SK-N-SH treated with all-trans-retinoic acid at 6 μM for 48 hours (cell line): ENCODE measurements at regions not wholly inside any gene's neighbourhood (a gene's known extent, or its start where the extent isn't known, plus 50 kb on each side); places are given as distances from the start of the nearest gene placed in this dataset.

ENCODE experiments used
- ATAC-seq: fragments of 200-7000 bp; cut with Tn5 transposase; 3 replicates; pipeline ENCODE4 v1.9.1; 2020; ENCODE audit warnings: mild to moderate bottlenecking, moderate library complexity
- ARNTL ChIP-seq: fragments of 450-650 bp; formaldehyde crosslinking; IDR thresholded peaks from 2 replicates; pipeline ENCODE4 v1.5.0; 2020; ENCODE audit warnings: low read depth, mild to moderate bottlenecking, moderate library complexity, borderline replicate concordance
- BACH2 ChIP-seq: fragments of 250-450 bp; sonication (Bioruptor Pico); IDR thresholded peaks from 2 replicates; pipeline ENCODE4 v1.9.0; 2021; ENCODE audit warnings: mild to moderate bottlenecking, borderline replicate concordance
- CREB5 ChIP-seq: fragments of 250-450 bp; sonication (Bioruptor Pico); IDR thresholded peaks from 2 replicates; pipeline ENCODE4 v1.5.1; 2020; ENCODE audit warnings: low read depth, mild to moderate bottlenecking, moderate library complexity
- CSDC2 ChIP-seq: fragments of 250-450 bp; sonication (Bioruptor Pico); IDR thresholded peaks from 2 replicates; pipeline ENCODE4 v1.5.0; 2020; ENCODE audit warnings: mild to moderate bottlenecking, moderate library complexity
- CSRNP3 ChIP-seq: fragments of 250-450 bp; sonication (Bioruptor Pico); IDR thresholded peaks from 2 replicates; pipeline ENCODE4 v1.5.1; 2021; ENCODE audit warnings: mild to moderate bottlenecking, moderate library complexity
- ESRRG ChIP-seq: fragments of 250-450 bp; sonication (Bioruptor Pico); IDR thresholded peaks from 2 replicates; pipeline ENCODE4 v1.6.1; 2021; ENCODE audit warnings: mild to moderate bottlenecking
- GLIS3 ChIP-seq: fragments of 250-450 bp; sonication (Bioruptor Pico); IDR thresholded peaks from 2 replicates; pipeline ENCODE4 v1.5.0; 2020; ENCODE audit warnings: mild to moderate bottlenecking, moderate library complexity
- ISL1 ChIP-seq: fragments of 250-450 bp; sonication (Bioruptor Pico); IDR thresholded peaks from 2 replicates; pipeline ENCODE4 v2.1.2; 2022; ENCODE audit warnings: mild to moderate bottlenecking, moderate library complexity
- OSR1 ChIP-seq: fragments of 250-450 bp; sonication (Bioruptor Pico); IDR thresholded peaks from 2 replicates; pipeline ENCODE4 v1.8.0; 2022; ENCODE audit warnings: moderate library complexity, mild to moderate bottlenecking, inconsistent platforms
- PATZ1 ChIP-seq: fragments of 250-450 bp; sonication (Bioruptor Pico); IDR thresholded peaks from 2 replicates; pipeline ENCODE4 v1.8.0; 2020; ENCODE audit warnings: mild to moderate bottlenecking, moderate library complexity, borderline replicate concordance
- POU6F1 ChIP-seq: fragments of 250-450 bp; sonication (Bioruptor Pico); IDR thresholded peaks from 2 replicates; pipeline ENCODE4 v1.8.0; 2021; ENCODE audit warnings: low read depth, mild to moderate bottlenecking, moderate library complexity, borderline replicate concordance
- PPARA ChIP-seq: fragments of 250-450 bp; sonication (Bioruptor Pico); IDR thresholded peaks from 2 replicates; pipeline ENCODE4 v1.5.0; 2020; ENCODE audit warnings: mild to moderate bottlenecking, borderline replicate concordance
- RARB ChIP-seq: fragments of 250-450 bp; sonication (Bioruptor Pico); IDR thresholded peaks from 2 replicates; pipeline ENCODE4 v1.8.0; 2021; ENCODE audit warnings: mild to moderate bottlenecking, moderate library complexity
- SNAI2 ChIP-seq: fragments of 250-450 bp; sonication (Bioruptor Pico); IDR thresholded peaks from 2 replicates; pipeline ENCODE4 v1.5.0; 2020; ENCODE audit warnings: mild to moderate bottlenecking, moderate library complexity
- TCF4 ChIP-seq: fragments of 250-450 bp; sonication (Bioruptor Pico); IDR thresholded peaks from 2 replicates; pipeline ENCODE4 v1.8.0; 2021; ENCODE audit warnings: mild to moderate bottlenecking, moderate library complexity, borderline replicate concordance
- TOX ChIP-seq: fragments of 250-450 bp; sonication (Bioruptor Pico); IDR thresholded peaks from 2 replicates; pipeline ENCODE4 v1.8.0; 2021; ENCODE audit warnings: mild to moderate bottlenecking, moderate library complexity, borderline replicate concordance
- TSHZ2 ChIP-seq: fragments of 250-450 bp; sonication (Bioruptor Pico); IDR thresholded peaks from 2 replicates; pipeline ENCODE4 v1.5.0; 2020; ENCODE audit warnings: mild to moderate bottlenecking, moderate library complexity
- ZC3H10 ChIP-seq: fragments of 250-450 bp; sonication (Bioruptor Pico); IDR thresholded peaks from 2 replicates; pipeline ENCODE4 v1.5.1; 2021; ENCODE audit warnings: mild to moderate bottlenecking, moderate library complexity
- ZFP3 ChIP-seq: fragments of 250-450 bp; sonication (Bioruptor Pico); IDR thresholded peaks from 2 replicates; pipeline ENCODE4 v1.5.0; 2020; ENCODE audit warnings: mild to moderate bottlenecking, moderate library complexity
- ZFP30 ChIP-seq: fragments of 450-650 bp; formaldehyde crosslinking; IDR thresholded peaks from 2 replicates; pipeline ENCODE4 v1.5.0; 2022; ENCODE audit warnings: mild to moderate bottlenecking, moderate library complexity
- ZNF565 ChIP-seq: fragments of 450-650 bp; formaldehyde crosslinking; conservative IDR thresholded peaks from 2 replicates; pipeline ENCODE4 v1.5.0; 2020; ENCODE audit warnings: low read depth, mild to moderate bottlenecking, moderate library complexity
- ZNF70 ChIP-seq: fragments of 450-650 bp; formaldehyde crosslinking; IDR thresholded peaks from 2 replicates; pipeline ENCODE4 v1.5.0; 2020; ENCODE audit warnings: mild to moderate bottlenecking, moderate library complexity
- ZNF8 ChIP-seq: fragments of 450-650 bp; formaldehyde crosslinking; IDR thresholded peaks from 2 replicates; pipeline ENCODE4 v1.5.0; 2020; ENCODE audit warnings: mild to moderate bottlenecking, moderate library complexity

- TF ChIP-seq POU6F1 (no peak), ZFP3 (CRISPR knock-in tag) (no peak), OSR1 (CRISPR knock-in tag) (no peak), TCF4 (CRISPR knock-in tag) (no peak)
- ATAC-seq: peak; percentile 12; the same call in 2 of the 3 replicates
These were observed 452.9 kb upstream of the AKR1E2 start for GRCh38 chr10:4373098-4373497.

GRCh38 chr10:4372601-4373000 is 453.4 kb upstream of the AKR1E2 start:
- peak; percentile 99 for ATAC-seq
- TF ChIP-seq ZFP30 (CRISPR knock-in tag) (no peak), GLIS3 (no peak), CSDC2 (CRISPR knock-in tag) (no peak), TCF4 (CRISPR knock-in tag) (peak; percentile 98), ISL1 (CRISPR knock-in tag) (0 out of 2 replicates have a peak, but pooled peaks have one; percentile 16), ARNTL (no peak), ZC3H10 (CRISPR knock-in tag) (peak; percentile 57; the same call in 1 of the 2 replicates), ZFP3 (CRISPR knock-in tag) (no peak), PATZ1 (CRISPR knock-in tag) (no peak), SNAI2 (CRISPR knock-in tag) (no peak), ZNF565 (CRISPR knock-in tag) (no peak), ZNF70 (CRISPR knock-in tag) (no peak), ESRRG (CRISPR knock-in tag) (no peak), TOX (CRISPR knock-in tag) (peak; percentile 92), TSHZ2 (peak; percentile 75; the same call in 1 of the 2 replicates), RARB (CRISPR knock-in tag) (no peak), POU6F1 (no peak), BACH2 (CRISPR knock-in tag) (0 out of 2 replicates have a peak, but pooled peaks have one; percentile 27), CREB5 (CRISPR knock-in tag) (no peak), ZNF8 (CRISPR knock-in tag) (peak; percentile 23; the same call in 1 of the 2 replicates), OSR1 (CRISPR knock-in tag) (no peak), PPARA (CRISPR knock-in tag) (no peak), CSRNP3 (CRISPR knock-in tag) (no peak; the same call in 1 of the 2 replicates)
- TF ChIP-seq, all 23 proteins: peak for 7
